Ramos (cell line): ENCODE measurements at regions not wholly inside any gene's neighbourhood (a gene's known extent, or its start where the extent isn't known, plus 50 kb on each side); places are given as distances from the start of the nearest gene placed in this dataset.

Experiments
- in situ Hi-C: fragments of 300-500 bp; cut with MboI; formaldehyde crosslinking; loops from one replicate; pipeline ENCODE4 v1.14.3; 2022; ENCODE audit warnings: low sequenced_read_pairs; ENCODE audit not compliant: unreplicated experiment

DNA sequence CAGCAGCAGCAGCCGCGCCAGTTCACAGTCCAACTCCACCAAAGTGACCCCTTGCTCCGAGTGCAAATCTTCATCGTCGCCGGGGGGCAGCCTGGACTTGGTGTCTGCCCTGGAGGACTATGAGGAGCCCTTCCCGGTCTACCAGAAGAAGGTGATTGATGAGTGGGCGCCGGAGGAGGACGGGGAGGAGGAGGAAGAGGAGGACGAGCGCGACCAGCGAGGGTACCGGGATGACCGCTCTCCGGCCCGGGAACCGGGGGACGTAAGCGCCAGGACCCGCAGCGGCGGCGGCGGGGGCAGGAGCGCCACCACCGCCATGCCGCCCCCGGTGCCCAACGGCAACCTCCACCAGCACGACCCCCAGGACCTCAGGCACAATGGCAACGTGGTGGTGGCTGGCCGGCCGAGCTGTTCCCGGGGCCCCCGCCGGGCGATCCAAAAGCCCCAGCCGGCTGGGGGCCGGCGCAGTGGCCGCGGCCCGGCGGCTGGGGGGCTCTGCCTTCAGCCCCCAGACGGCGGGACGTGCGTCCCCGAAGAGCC lies 224.1 kb upstream of the IL12A start:
- in situ Hi-C loops: no loop called here

DNA sequence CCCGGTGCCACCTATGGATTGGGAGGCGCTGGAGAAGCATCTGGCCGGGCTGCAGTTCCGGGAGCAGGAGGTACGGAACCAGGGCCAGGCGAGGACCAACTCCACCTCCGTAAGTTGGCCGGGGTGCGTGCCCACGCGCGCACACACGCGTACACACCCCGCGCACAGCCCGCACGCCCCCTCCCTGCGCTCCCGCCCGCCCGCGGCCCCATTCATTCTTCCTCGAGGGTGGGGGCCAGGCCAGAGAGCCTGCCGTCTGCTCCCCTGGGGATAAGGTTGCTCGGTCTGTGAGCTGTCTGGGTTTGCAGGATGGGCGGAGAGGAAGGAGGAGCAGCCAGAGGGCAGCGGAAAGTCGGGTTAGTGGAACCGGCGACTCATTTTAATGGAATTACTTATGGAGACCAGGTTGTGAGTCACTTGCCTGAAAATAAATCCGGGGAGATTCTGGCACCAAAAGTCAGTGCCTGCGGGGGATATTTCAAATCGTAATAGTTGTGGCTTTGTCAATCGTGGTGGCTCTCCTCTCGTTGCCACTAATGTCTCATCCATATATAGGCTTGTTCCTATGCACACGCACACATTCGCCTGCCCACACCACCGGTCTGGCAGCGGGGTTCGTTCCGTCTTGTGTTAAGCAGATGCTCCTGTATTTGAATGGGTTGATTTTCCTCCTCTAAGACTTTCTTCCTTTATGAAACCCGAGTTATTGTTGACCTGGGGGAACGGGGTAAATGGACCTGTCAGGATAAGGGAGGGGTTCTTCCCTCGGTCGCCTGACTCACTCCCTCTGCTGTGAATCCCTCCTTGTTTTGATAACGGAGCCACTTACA lies 223.4 kb upstream of the IL12A start:
- in situ Hi-C loops: no loop called here

DNA sequence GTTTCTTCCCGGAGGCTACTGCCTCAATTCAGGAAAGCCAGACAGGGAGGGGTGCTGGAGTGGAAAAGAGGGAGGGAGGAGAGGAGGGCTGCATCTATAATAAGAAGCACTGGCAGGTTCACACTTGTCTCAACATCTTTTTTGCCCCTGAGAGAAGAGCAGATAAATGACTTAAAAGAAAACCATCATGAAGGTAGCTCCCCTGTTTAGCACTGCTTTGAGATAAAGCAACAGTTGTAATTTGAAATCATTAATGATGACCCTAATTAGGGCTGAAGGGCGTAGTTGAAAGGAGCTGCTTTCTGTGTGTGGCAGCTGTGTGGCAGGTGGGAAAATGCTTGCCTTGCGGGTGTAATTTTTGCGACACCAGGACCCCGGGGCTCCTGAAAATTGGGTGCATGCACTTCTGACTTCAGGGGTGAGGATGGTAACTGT lies 222.8 kb upstream of the IL12A start:
- in situ Hi-C loops: no loop called here

DNA sequence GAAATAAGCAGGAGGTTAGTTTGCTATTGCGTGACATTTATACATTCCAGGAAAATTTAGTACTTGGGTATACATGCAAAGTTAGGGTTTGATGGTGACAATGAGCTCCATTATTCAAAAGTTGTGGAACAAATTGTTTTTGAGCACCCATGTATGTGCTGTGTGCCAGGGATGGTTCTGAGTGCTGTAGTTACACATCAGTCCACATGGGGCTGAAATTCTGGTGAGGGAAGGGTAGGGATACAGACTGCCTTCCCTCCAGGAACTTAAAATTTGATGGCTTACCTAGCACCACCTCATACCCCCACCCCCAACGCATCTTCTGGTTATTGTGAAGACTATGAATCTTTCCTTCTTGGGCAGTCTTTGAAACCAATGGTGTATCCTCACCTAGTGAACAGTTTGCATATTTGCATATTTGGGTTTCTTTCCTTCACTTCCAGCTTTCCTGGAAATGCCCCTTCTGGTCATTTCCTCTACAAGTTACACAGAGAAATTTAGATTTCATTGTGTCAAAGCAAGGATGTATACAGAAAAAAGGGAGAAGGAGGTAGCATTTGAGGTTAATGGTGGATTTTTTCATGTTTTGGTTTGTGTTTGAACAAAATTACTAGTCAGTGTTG lies 222.0 kb upstream of the IL12A start:
- in situ Hi-C loops: no loop called here

DNA sequence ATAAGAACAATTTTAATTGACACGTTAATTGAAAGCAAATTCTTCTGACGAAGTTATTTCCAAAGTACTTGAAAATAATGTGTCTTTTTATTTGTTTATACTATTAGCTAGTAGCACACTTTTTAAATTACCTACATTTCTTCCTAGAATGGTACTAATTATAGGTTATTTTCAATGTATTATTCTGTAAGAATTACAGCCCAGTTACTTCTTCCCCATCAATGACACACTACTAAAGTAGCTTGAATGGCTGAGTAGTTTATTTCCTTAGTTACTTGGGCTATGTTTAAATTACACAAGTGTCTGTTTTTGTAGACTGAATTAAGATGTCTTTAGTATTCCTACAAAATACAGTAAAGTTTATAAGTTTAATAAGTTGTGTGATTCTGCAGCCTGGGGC lies 217.6 kb upstream of the IL12A start:
- in situ Hi-C loops: no loop called here

DNA sequence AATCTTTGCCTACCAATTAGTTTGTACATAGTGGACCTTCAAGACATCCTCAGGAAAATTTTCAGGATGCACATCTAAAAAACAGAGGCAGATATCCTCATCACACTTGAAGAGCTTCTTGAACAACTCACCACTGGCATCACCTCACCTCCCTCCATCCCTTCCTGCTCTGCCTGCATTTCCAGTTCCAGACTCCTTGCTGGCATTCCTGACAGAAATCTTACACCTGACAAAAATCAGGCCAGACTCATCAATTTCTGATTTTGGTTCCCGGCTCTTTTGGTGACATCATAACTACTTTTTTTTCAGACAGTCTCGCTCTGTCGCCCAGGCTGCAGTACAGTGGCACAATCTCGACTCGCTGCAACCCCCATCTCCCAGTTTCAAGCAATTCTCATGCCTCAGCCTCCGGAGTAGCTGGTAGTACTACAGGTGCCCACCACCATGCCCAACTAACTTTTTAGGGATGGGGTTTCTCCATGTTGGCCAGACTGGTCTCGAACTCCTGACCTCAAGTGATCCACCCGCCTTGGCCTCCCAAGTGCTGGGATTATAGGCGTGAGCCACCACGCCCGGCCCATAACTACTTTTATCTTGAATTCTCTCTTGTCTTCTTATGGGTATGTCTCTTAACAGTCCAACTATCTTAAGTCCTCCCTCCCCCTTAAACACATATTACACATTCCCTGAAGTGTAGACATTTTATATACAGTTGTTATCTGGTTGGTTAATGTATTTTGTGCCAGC lies 216.6 kb upstream of the IL12A start:
- in situ Hi-C loops: no loop called here

DNA sequence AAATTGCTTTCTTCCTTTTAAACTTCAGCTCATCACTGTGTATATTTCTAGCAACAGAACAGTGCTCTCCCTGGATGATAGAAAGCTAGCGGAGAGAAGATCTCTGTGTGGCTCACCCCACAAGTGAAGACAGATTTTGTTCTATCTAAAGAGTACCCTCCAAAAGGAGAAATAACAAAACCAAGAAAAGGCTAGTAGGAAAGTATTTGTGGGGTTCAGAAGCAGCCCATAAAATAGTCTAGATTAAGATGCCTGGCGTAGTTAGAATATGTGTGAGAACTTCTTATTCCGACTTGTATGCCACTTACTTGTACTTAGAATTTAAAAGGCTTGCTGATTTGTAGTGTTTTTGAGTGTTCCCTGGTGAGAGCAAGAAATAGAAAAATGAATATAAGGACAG lies 214.9 kb upstream of the IL12A start:
- in situ Hi-C loops: no loop called here

DNA sequence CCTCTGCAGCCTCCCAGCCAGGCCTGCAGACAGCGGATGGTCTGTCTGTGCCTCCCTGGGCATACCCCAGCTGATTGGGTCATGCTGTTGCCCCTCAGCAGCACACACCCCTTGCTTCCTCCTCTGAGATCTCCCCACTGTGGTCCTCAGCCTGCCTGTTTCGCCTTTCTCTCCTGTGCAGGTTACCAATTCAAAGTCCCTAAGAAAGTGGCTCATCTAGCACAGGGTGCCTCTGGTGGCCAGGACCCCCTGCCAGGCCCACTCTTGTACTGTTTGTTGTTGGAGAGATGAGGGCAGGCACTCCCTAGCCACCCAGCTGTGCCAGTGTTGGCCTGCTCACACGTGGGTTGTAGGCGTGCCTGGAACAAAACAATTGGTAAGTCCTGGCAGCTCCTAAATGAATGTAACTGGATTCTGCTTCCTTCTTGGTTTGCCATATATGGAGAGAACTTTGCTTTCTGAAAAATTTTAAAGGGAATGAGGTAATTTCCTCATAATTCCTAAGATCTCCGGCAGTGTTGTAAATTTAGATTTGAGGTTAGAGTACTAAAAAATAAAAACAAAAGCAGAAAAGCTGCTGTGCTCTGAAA lies 213.2 kb upstream of the IL12A start:
- in situ Hi-C loops: no loop called here

DNA sequence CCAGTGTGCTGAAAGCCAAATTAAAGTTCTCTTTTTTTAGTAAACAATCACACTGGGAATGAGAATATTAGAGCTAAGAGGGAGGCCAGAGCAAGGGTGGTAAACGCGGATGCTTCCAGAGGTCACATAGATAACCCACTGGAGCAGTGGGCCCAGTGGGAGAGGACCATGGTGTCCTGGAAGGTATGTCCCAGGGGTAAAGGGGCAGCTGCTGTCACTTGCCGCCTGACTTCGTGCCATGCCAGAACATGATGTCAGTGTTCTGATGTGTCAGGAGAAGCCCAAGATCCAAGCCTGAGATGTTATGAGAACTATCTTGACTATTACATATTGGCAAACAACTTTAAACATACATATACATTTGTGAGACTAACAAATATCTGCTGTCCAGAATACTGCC lies 211.9 kb upstream of the IL12A start:
- in situ Hi-C loops: no loop called here

DNA sequence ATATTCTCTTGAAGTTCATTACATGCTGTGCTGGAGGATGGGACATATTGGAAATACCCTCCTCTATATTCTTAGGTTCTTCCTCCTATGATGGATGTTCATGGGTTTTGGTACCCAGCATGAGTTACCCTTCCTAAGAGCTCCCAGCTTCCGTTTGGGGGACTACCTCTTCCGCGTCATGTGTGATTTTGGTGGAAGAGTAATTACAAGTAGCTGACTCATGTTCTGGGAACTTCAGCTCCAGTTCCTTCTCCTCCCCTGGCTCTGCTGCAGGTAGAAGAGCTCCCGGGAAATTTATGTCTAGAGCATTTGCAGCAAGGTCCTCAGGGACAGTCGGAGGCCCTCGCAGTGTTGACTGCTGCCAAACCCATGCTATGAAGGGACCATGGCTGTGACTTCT lies 208.8 kb upstream of the IL12A start:
- in situ Hi-C loops: no loop called here

DNA sequence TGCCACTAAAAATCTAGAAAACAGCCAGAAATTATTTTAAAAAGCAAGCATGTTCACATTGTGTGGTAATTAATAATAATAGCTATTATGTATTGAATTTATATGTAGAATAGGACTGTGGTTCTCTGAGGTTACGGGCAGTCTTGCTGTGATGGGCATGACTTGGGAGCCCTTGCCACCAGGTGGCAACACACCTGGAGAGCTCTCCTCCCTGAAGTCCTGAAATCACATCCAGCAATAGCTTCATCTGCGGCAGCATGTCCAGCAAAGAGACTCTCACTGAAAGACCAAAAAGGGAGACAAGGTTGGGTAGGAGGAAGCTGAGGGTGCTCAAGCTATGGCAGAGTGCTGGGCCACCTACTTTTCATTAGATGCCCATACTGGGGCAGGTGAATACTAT lies 206.8 kb upstream of the IL12A start:
- in situ Hi-C loops: no loop called here

DNA sequence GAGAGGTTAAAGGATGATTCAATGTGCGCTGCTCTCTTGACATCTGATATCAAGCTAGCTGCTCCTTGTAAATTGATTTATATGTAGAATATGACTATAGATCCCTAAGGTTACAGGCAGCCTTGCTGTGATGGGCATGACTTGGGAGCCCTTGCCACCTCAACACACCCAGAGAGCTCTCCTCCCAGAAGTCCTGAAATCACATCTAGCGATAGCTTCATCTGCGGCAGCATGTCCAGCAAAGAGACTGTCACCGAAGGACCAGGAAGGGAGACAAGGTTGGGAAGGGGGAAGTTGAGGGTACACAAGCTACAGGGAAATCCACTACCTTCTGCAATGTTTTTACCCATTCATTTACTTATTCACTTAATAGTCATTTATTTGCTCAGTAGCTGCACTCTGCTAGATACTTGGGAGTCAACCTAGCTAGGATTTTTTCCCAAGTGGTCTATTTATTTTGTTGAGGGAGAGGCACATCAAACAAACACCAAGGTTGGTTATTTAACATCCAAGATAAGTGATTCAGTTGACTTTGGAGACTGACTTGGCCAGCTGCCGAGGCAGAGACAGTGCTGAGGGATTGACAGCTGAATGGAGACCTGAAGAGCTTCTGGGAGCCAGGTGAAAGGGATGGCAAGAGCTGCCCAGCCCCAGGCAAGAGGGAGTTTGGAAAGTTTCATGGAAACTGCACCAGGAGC lies 205.8 kb upstream of the IL12A start:
- in situ Hi-C loops: no loop called here

DNA sequence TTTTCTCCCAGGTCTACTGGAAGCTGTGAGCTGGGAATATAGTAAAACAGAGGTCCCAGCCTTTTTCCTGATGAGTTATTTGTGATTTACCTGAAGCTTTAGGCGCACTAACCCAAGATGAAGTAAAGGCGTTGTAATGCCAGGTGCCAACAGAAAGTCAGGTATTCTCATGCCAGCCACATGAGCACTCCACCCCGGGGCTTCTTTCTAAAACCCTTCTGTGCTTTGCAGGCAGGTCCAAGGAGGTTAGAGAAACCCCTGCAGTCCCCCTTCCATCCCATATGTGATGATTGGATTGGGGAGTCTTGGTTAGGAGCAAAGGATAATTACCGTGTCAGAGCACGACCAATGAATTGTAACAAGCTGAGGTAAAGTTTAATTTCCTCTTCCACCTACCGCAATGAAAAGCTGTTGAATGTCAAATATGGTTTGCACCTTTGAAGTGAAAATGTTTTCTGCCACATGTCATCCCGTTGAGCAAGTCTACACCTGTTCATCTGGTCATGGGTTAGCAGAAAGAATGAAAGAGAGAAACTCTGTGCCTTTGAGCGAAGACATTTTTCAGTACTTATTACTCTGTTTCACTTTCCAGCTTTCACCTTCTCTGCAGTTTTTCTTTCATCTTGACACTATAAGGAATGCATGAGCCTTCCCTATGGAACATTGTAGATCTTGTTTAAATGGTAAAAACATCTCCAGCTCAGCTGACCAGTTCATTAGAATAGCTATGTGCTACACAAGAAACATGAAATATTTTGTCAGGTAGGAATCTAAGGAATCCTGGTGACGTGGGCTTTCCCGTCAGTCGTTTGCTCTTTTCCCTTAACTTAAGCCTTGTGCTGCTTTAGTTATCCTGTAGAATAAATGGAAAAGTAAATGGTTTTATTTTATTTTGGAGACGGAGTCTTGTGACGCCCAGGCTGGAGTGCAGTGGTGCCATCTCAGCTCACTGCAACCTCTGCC lies 204.6 kb upstream of the IL12A start:
- in situ Hi-C loops: no loop called here

DNA sequence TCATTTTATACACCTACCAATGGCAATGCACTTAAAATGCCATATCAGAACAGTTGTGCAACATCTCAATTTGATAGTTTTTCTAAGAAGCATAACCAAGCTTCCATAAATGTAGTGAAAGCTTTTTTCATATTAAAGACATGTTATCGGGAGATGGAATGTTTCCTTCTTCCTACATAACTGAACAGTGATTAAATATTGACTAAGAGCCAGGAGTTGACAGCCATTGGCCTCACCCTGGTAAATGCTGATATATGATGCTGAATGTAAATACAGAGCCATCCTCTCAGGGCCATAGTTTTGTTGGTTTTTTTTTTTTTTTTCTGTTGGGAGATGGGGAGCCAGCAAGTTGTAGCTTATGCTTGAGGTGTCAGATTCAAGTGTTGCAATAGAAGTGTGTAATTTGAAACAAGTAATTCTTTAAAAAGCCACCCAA lies 203.3 kb upstream of the IL12A start:
- in situ Hi-C loops: no loop called here

DNA sequence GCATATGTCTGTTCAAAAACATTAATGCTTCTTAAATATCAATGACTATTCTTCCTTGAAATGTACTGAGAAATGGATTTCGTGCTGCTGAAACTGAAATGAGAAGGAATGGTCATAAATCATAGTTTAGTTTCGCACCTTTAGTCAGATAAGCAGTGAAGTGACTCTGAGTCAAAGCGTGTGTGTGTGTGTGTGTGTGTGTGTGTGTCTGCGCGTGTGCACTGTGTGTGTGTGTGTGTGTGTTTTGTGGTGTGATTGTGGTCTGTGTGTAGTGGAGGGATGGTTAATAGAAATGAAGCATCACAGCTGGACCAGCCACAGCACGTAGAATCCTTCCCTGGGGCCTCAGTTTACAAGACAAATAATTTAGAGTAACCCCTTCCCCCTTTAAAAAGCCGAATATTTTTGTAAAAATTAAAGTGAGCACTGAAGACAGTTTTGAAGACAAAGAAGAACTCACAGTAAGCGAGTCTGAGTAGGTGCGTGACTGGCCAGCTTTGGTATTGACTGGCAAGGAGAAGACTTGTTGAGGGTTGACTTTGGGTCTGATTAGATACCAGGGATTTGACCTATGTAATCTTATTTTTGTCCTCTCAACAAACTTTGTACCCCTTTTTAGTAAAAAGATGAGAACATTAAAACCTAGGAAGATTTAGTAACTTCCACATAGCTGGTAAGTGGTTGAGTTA lies 202.0 kb upstream of the IL12A start:
- in situ Hi-C loops: no loop called here

DNA sequence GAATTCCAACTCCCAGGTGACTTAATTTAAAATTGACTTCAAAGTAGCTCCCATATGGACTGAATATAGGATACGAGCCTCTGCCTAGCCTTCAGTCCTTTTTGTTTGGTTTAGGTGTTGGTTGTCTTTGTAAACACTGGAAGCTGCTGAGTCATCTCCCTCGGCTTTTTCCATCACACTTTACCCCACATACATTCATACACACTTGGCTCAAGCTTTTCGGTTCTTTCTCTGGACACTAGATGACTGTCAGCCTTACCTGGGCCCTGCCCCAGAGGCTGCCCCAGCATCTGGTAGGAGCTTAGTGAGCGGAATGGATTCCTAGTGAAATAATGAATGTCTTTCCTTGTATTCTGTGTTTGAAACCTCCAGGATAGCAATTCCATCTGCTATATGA lies 201.5 kb upstream of the IL12A start:
- in situ Hi-C loops: no loop called here

DNA sequence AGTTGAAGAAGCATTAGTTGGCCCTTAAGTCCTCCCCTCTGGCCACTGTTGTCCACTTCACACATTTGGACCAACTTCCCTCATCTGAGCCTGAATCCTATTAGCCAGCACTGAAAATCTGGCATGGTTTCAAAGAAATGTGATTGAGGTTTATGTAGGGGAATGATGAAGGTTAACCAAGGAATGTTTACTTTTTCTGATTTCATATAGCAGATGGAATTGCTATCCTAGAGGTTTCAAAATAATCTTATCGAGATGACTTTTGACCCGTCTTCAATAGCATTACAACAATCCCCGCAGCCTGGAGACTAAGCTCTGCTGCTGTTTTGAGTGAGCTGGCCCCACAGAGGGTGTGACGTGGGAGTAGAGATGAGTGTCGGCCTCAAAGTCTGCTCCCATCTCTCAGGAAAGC lies 200.8 kb upstream of the IL12A start:
- in situ Hi-C loops: no loop called here

DNA sequence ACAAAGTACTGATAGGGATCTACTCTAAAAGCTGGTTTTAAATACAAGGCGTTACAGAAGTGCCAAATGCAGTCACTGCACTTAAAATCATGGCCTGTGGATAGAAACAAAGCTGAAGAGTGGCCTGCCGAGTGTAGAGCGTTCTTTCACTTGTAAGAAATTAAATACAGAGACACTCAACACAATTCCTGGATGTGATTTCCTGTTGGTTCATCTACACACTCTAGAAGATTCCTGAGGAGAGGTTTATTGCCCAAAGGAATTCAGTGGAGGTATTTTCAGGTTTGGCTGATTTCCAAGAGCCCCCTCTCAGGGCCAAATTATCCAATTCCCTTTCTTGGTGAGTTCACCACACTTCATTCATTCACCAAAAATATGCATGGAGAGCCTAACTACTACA lies 200.3 kb upstream of the IL12A start:
- in situ Hi-C loops: no loop called here
